Adipocyte (in vitro differentiated cells): ENCODE measurements at regions not wholly inside any gene's neighbourhood (a gene's known extent, or its start where the extent isn't known, plus 50 kb on each side); places are given as distances from the start of the nearest gene placed in this dataset.
"Not testable (repeated sequence)": the region's sequence is repeated elsewhere in the genome, so short reads cannot be mapped to it uniquely, and the experiment has no call there.

Experiments
- DNase-seq: peaks from one replicate; pipeline ENCODE4 v3.0.0-alpha.2; 2015; ENCODE audit warnings: low read depth
- H3K27me3 ChIP-seq: replicated peaks from 2 replicates; pipeline ENCODE4 v1.7.0; 2013; ENCODE audit warnings: mild to moderate bottlenecking, low read length, moderate library complexity; ENCODE audit not compliant: control insufficient read depth, insufficient read depth
- H3K36me3 ChIP-seq: 2 replicates; pipeline ENCODE4 v1.7.0; 2013; ENCODE audit warnings: low read length, mild to moderate bottlenecking, moderate library complexity; ENCODE audit not compliant: control insufficient read depth, insufficient read depth, severe bottlenecking
- H3K4me1 ChIP-seq: 2 replicates; pipeline ENCODE4 v1.7.0; 2013; ENCODE audit warnings: mild to moderate bottlenecking, low read length, moderate library complexity; ENCODE audit not compliant: control insufficient read depth, insufficient read depth
- H3K4me3 ChIP-seq: 2 replicates; pipeline ENCODE4 v1.7.0; 2013; ENCODE audit warnings: mild to moderate bottlenecking, low read length, moderate library complexity
- H3K9ac ChIP-seq: 2 replicates; pipeline ENCODE4 v1.7.0; 2013; ENCODE audit warnings: mild to moderate bottlenecking, low read length, moderate library complexity
- H3K9me3 ChIP-seq: 2 replicates; pipeline ENCODE4 v1.7.0; 2013; ENCODE audit warnings: mild to moderate bottlenecking, low read length, moderate library complexity; ENCODE audit not compliant: control insufficient read depth

- not testable (repeated sequence) for DNase-seq, H3K27me3 ChIP-seq, H3K4me3 ChIP-seq, H3K9me3 ChIP-seq, H3K4me1 ChIP-seq, H3K9ac ChIP-seq, H3K36me3 ChIP-seq
Measured at GRCh38 chr2:87277734-87278133, 256.1 kb upstream of the PLGLB1 start.

GRCh38 chr2:87280596-87281355, 259.1 kb upstream of the PLGLB1 start:
- not testable (repeated sequence) for H3K9me3 ChIP-seq, H3K4me3 ChIP-seq, H3K9ac ChIP-seq, H3K27me3 ChIP-seq, H3K36me3 ChIP-seq, DNase-seq, H3K4me1 ChIP-seq

- H3K27me3 ChIP-seq, H3K4me1 ChIP-seq, H3K9ac ChIP-seq, DNase-seq, H3K4me3 ChIP-seq, H3K9me3 ChIP-seq, H3K36me3 ChIP-seq: not testable (repeated sequence)
Measured at GRCh38 chr2:87283735-87284470, 262.3 kb upstream of the PLGLB1 start.

GRCh38 chr2:87284471-87284772, 262.8 kb upstream of the PLGLB1 start:
- not testable (repeated sequence) for H3K9me3 ChIP-seq, H3K4me3 ChIP-seq, H3K9ac ChIP-seq, H3K27me3 ChIP-seq, H3K4me1 ChIP-seq, DNase-seq, H3K36me3 ChIP-seq

GRCh38 chr2:87285139-87285538, 263.5 kb upstream of the PLGLB1 start:
- H3K27me3 ChIP-seq, DNase-seq, H3K4me1 ChIP-seq, H3K9me3 ChIP-seq, H3K4me3 ChIP-seq, H3K9ac ChIP-seq, H3K36me3 ChIP-seq: not testable (repeated sequence)

GRCh38 chr2:87290566-87291307, 269.1 kb upstream of the PLGLB1 start:
- H3K4me3 ChIP-seq, H3K27me3 ChIP-seq, H3K4me1 ChIP-seq, DNase-seq, H3K9me3 ChIP-seq, H3K36me3 ChIP-seq, H3K9ac ChIP-seq: not testable (repeated sequence)

GRCh38 chr2:87291400-87292200, 270.0 kb upstream of the PLGLB1 start:
- H3K4me1 ChIP-seq, DNase-seq, H3K27me3 ChIP-seq, H3K9me3 ChIP-seq, H3K9ac ChIP-seq, H3K36me3 ChIP-seq, H3K4me3 ChIP-seq: not testable (repeated sequence)

GRCh38 chr2:87293931-87294594, 272.4 kb upstream of the PLGLB1 start:
- not testable (repeated sequence) for H3K9me3 ChIP-seq, H3K27me3 ChIP-seq, H3K4me1 ChIP-seq, DNase-seq, H3K9ac ChIP-seq, H3K4me3 ChIP-seq, H3K36me3 ChIP-seq

- H3K4me3 ChIP-seq, DNase-seq, H3K36me3 ChIP-seq, H3K4me1 ChIP-seq, H3K9me3 ChIP-seq, H3K27me3 ChIP-seq, H3K9ac ChIP-seq: not testable (repeated sequence)
Measured at GRCh38 chr2:87295135-87295534, 273.5 kb upstream of the PLGLB1 start.

GRCh38 chr2:87301349-87301748, 279.7 kb upstream of the PLGLB1 start:
- DNase-seq, H3K9ac ChIP-seq, H3K4me1 ChIP-seq, H3K9me3 ChIP-seq, H3K36me3 ChIP-seq, H3K4me3 ChIP-seq, H3K27me3 ChIP-seq: not testable (repeated sequence)
